ENCODE measurements at regions not wholly inside any gene's neighbourhood (a gene's known extent, or its start where the extent isn't known, plus 50 kb on each side); places are given as distances from the start of the nearest gene placed in this dataset.

GRCh38 chr15:33256874-33257273 lies 53.9 kb upstream of the RYR3 start:
- ChIA-PET CTCF (no interaction called here), POLR2A (interaction anchor here (0.6 kb wide), 2 partner anchors 9 to 142 kb away, joined by 3 read pairs; no protein-coding TSS in a partner anchor)
- no peaks in the 10 kb centered on the region for H3K36me3 Mint-ChIP-seq
- no peak overlapping the region for H3K27ac Mint-ChIP-seq
- peaks cover 3% of the 10 kb centered on the region for H3K27me3 Mint-ChIP-seq
- H3K9me3 Mint-ChIP-seq: no peaks in the 10 kb centered on the region
- no peak for DNase-seq
- intact Hi-C loops (cut with micrococcal nuclease): no loop called here
- no peaks in the 10 kb centered on the region for H3K4me1 Mint-ChIP-seq (ENCODE audit: low read depth)
- H3K4me3 Mint-ChIP-seq: no peak overlapping the region

GRCh38 chr15:33244471-33244870 lies 50.0 kb upstream of the FMN1 start:
- ChIA-PET CTCF (interaction anchor here (1.1 kb wide), 1 partner anchor 17 kb away, joined by 3 read pairs; no protein-coding TSS in a partner anchor), POLR2A (no interaction called here)
- Mint-ChIP-seq H3K27ac (no peak overlapping the region), H3K36me3 (no peaks in the 10 kb centered on the region), H3K27me3 (peaks cover 2% of the 10 kb centered on the region), H3K4me3 (no peak overlapping the region), H3K4me1 (ENCODE audit: low read depth) (peaks cover 10% of the 10 kb centered on the region), H3K9me3 (no peaks in the 10 kb centered on the region)
- no peak for DNase-seq
- intact Hi-C loops (cut with micrococcal nuclease): no loop called here

Measured in activated CD4-positive, alpha-beta memory T cell treated with anti-CD3 and anti-CD28 coated beads for 36 hours (primary cell).